NT2/D1 (cell line): ENCODE measurements at regions not wholly inside any gene's neighbourhood (a gene's known extent, or its start where the extent isn't known, plus 50 kb on each side); places are given as distances from the start of the nearest gene placed in this dataset.

Experiments used
- DNase-seq: peaks from one replicate; pipeline ENCODE4 v3.0.0-alpha.2; 2011; ENCODE audit warnings: low read depth, low spot score
- H3K27me3 ChIP-seq: 2 replicates; pipeline ENCODE4 v1.6.0; 2011; ENCODE audit warnings: mild to moderate bottlenecking; ENCODE audit not compliant: insufficient read length, insufficient read depth
- H3K36me3 ChIP-seq: 2 replicates; pipeline ENCODE4 v1.6.1; 2011; ENCODE audit warnings: mild to moderate bottlenecking, low read length, mixed read lengths; ENCODE audit not compliant: insufficient read depth, insufficient read length
- H3K4me1 ChIP-seq: 2 replicates; pipeline ENCODE4 v1.5.1; 2011; ENCODE audit not compliant: insufficient read depth, insufficient read length
- H3K4me3 ChIP-seq: 2 replicates; pipeline ENCODE4 v1.5.1; 2011; ENCODE audit warnings: low read depth; ENCODE audit not compliant: insufficient read length
- H3K9ac ChIP-seq: 2 replicates; pipeline ENCODE4 v1.6.0; 2011; ENCODE audit warnings: low read depth; ENCODE audit not compliant: insufficient read length
- H3K9me3 ChIP-seq: 2 replicates; pipeline ENCODE4 v1.5.1; 2011; ENCODE audit warnings: mild to moderate bottlenecking, low read length; ENCODE audit not compliant: insufficient read depth
- SUZ12 ChIP-seq: IDR thresholded peaks from 2 replicates; pipeline ENCODE4 v1.6.1; 2011; ENCODE audit not compliant: insufficient read length, insufficient read depth; ENCODE audit errors: extremely low read depth
- YY1 ChIP-seq: IDR thresholded peaks from 2 replicates; pipeline ENCODE4 v1.6.1; 2011; ENCODE audit not compliant: insufficient read length, insufficient read depth
- ZNF274 ChIP-seq: IDR thresholded peaks from 2 replicates; pipeline ENCODE4 v1.6.1; 2011; ENCODE audit warnings: mild to moderate bottlenecking, low read depth, low read length

GRCh38 chr17:79311373-79311772, 236.7 kb downstream of the ENGASE start:
- no peaks in the 10 kb centered on the region for H3K27me3 ChIP-seq
- no peak overlapping the region for H3K9ac ChIP-seq
- no peak for TF ChIP-seq YY1
- no peak for TF ChIP-seq ZNF274
- no peak for TF ChIP-seq SUZ12
- no peaks in the 10 kb centered on the region for H3K9me3 ChIP-seq
- no peaks in the 10 kb centered on the region for H3K36me3 ChIP-seq
- no peak for DNase-seq
- H3K4me3 ChIP-seq, result no peak overlapping the region
- peaks cover 6% of the 10 kb centered on the region for H3K4me1 ChIP-seq

DNA sequence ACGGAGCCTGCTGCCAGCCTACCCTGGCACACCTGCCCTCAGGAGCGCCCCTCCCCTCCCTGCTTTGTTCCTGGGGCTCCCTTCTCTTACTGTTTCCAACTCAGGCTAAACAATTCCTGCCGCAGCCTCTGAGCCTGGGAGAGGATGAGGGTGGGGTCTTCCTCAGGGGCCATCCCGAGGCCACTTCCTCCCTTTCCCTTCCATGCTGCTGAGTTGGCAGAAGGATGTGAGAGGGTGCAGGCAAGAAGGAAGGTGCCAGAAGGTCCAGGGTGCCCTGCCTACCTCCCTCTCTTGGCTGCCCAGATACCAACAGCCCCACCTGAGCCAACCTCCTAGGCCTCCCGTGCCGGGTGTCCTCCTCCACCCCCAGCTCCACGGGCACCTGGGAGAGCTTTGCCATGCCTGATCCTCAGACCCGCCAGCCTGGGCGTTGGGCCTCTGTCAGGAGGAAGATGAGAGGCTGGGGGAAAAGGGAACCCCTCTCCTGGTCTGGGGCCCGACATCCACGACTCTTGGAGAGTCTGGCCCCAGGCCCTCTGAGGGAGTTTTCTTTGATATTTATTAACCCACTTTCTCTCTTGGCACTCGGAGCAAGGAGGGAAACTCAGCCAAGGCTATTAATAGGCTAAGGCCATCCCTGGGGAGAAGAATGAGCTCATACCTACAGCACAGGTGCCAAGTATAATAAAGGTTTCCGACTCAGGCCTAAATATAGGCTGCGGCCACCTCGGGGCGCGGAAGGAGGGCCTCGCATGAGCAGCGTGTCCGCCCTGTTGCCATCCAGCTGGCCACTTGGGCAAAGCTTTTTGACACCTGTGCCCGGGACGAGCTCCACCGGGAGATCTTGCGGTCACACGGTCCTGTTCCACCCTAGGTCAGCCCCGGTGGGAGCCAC, 232.0 kb downstream of the ENGASE start:
- DNase-seq, result no peak
- TF ChIP-seq YY1 (no peak), ZNF274 (no peak), SUZ12 (no peak)
- Histone ChIP-seq H3K9me3 (no peaks in the 10 kb centered on the region), H3K36me3 (no peaks in the 10 kb centered on the region), H3K27me3 (no peaks in the 10 kb centered on the region), H3K4me3 (no peak overlapping the region), H3K9ac (no peak overlapping the region), H3K4me1 (no peaks in the 10 kb centered on the region)

DNA sequence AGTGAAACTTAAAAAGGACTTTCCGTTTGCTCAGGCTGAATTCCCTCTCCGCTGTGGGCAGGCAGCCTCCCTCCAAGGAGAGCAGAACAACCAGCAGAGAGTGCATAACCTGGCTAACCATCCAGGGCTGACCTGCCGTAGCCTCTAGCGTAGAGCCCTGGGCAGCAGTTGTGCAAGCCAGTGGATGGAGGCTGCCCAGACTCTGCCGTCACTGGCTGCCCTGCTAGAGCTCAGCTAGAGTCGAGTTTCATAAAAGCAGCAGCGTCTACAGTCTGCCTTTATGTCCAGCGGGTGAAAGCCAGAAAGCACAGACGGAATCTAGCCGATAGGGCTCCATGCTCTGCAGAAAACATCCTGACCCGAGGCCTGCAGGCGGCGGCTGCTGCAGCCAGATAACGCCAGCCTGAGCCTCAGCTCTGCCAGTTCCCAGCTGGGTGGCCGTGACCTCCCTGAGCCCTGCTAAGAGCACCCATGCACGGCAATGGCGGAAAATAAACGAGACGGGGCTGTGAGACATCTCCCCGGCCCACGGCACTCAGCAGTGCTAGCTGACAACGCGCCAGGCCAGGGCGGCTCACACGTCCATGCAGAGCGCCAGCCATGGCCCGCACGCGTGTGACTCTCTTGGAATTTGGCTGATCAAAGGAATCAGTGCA, 231.3 kb downstream of the ENGASE start:
- Histone ChIP-seq H3K27me3 (no peaks in the 10 kb centered on the region), H3K4me3 (no peak overlapping the region), H3K4me1 (peaks cover 5% of the 10 kb centered on the region), H3K9ac (no peak overlapping the region), H3K9me3 (no peaks in the 10 kb centered on the region), H3K36me3 (no peaks in the 10 kb centered on the region)
- no peak for DNase-seq
- TF ChIP-seq SUZ12, result no peak
- no peak for TF ChIP-seq ZNF274
- no peak for TF ChIP-seq YY1

DNA sequence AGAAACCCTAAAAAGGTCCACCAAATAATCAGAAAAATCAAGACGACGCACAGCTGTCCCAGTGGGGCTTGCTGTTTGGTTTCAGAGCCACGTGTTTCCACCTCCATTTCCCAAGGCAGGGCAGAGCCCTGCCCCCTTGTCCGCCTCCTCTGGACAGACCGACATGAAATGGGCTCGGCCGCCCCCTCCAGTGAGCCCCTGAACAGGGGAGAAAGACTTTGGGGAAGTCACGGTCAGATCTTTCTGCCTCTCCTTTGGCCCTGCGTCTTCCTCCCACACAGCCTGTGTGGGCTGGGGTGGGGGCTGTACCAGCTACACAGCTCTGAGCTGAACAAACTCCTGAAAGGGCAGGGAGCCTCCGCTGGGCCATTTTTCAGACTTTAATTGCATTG, 230.7 kb downstream of the ENGASE start:
- Histone ChIP-seq H3K4me1 (peaks cover 5% of the 10 kb centered on the region), H3K27me3 (no peaks in the 10 kb centered on the region), H3K36me3 (no peaks in the 10 kb centered on the region), H3K9ac (no peak overlapping the region), H3K4me3 (no peak overlapping the region), H3K9me3 (no peaks in the 10 kb centered on the region)
- DNase-seq, result no peak
- no peak for TF ChIP-seq ZNF274
- no peak for TF ChIP-seq YY1
- TF ChIP-seq SUZ12, result no peak

- no peak for DNase-seq
- no peaks in the 10 kb centered on the region for H3K9me3 ChIP-seq
- no peaks in the 10 kb centered on the region for H3K36me3 ChIP-seq
- peaks cover 5% of the 10 kb centered on the region for H3K4me1 ChIP-seq
- TF ChIP-seq SUZ12, result no peak
- no peak for TF ChIP-seq YY1
- TF ChIP-seq ZNF274, result no peak
- no peak overlapping the region for H3K9ac ChIP-seq
- H3K4me3 ChIP-seq, result no peak overlapping the region
- H3K27me3 ChIP-seq, result no peaks in the 10 kb centered on the region
Observed at GRCh38 chr17:79304884-79305283, 230.3 kb downstream of the ENGASE start.

GRCh38 chr17:79303641-79304205, 229.1 kb downstream of the ENGASE start:
- H3K27me3 ChIP-seq, result no peaks in the 10 kb centered on the region
- TF ChIP-seq SUZ12 (no peak), ZNF274 (no peak), YY1 (no peak)
- no peaks in the 10 kb centered on the region for H3K36me3 ChIP-seq
- peaks cover 5% of the 10 kb centered on the region for H3K4me1 ChIP-seq
- no peak overlapping the region for H3K9ac ChIP-seq
- H3K4me3 ChIP-seq, result no peak overlapping the region
- DNase-seq, result no peak
- no peaks in the 10 kb centered on the region for H3K9me3 ChIP-seq

GRCh38 chr17:79301469-79301868, 226.8 kb downstream of the ENGASE start:
- no peak overlapping the region for H3K9ac ChIP-seq

More at GRCh38 chr17:79301469-79301868, 226.8 kb downstream of the ENGASE start:
- Histone ChIP-seq H3K27me3 (peaks cover 8% of the 10 kb centered on the region), H3K9me3 (no peaks in the 10 kb centered on the region), H3K36me3 (no peaks in the 10 kb centered on the region), H3K4me3 (no peak overlapping the region), H3K4me1 (peaks cover 5% of the 10 kb centered on the region)
- DNase-seq, result no peak
- TF ChIP-seq ZNF274 (no peak), SUZ12 (no peak), YY1 (no peak)
